ENCODE measurements at regions not wholly inside any gene's neighbourhood (a gene's known extent, or its start where the extent isn't known, plus 50 kb on each side); places are given as distances from the start of the nearest gene placed in this dataset.
"Not testable (repeated sequence)": the region's sequence is repeated elsewhere in the genome, so short reads cannot be mapped to it uniquely, and the experiment has no call there.

DNA sequence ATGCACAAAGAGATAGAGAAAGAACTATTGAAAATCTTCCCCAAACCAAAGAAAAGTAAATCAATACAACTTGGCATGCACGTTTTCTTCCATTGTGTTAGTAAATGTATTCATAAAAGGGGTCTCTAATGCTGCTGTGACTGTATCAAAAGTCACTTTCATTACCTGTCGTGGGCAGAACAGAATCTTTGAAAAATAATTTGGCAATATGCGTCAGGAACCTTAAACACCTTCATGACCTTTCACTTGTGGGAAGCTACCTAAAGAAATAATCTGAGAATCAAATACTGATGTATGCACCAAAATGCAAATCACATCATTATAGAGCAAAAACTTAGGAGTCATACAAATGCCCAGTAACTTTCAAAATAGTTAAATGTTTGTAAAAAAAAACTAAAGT is 105.3 kb downstream of the ARL4C start (continued):
- TF ChIP-seq ZBTB7A (CRISPR knock-in tag; IDR thresholded peaks at IDR 0.05) (no peak), REL (CRISPR knock-in tag; conservative IDR thresholded peaks at IDR 0.05) (no peak), RORA (CRISPR knock-in tag; IDR thresholded peaks at IDR 0.05) (no peak), ZNF382 (CRISPR knock-in tag; IDR thresholded peaks at IDR 0.05; ENCODE audit: borderline replicate concordance) (no peak)

DNA sequence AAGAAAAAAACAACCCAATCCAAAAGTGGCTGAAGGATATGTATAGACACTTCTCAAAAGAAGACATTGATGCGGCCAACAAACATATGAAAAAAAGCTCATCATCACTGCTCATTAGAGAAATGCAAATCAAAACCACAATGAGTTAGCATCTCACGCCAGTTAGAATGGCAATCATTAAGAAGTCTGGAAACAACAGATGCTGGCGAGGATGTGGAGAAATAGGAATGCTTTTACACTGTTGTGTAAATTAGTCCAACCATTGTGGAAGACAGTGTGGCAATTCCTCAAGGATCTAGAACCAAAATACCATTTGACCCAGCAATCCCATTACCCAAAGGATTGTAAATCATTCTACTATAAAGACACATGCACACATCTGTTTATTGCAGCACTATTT is 107.2 kb downstream of the ARL4C start:
- FAIRE-seq; POLR2A ChIA-PET; H3K79me2 ChIP-seq (ENCODE audit: insufficient read depth, low read length); ATAC-seq; H3K27me3 ChIP-seq (ENCODE audit: control insufficient read depth in 1 of 2, insufficient read depth in 2 of 2, low read length in 2 of 2); H3K4me2 ChIP-seq (ENCODE audit: low read depth, low read length); H3K9me3 ChIP-seq (ENCODE audit: low read length); in situ Hi-C loops (cut with HindIII; ENCODE audit: extremely low pct_ligation_motif_present, low pct_unique_long_range_greater_than_20kb); H4K20me1 ChIP-seq (ENCODE audit: insufficient read depth, low read length); H3K4me3 ChIP-seq (replicated peaks in 1 of 3; ENCODE audit: insufficient read depth in 1 of 3, low read depth in 2 of 3, low read length in 3 of 3); H3K36me3 ChIP-seq (replicated peaks in 1 of 2; ENCODE audit: control insufficient read depth in 1 of 2, insufficient read depth in 2 of 2, low read length in 2 of 2); DNase-seq (ENCODE audit: low spot score); H2AFZ ChIP-seq (ENCODE audit: low read length); H3K4me1 ChIP-seq (ENCODE audit: insufficient read depth, low read length); CTCF ChIA-PET (ENCODE audit: low intra/inter-chr PET ratio, low total read pairs); H3K27ac ChIP-seq (ENCODE audit: extremely low read length, insufficient read depth, low read length); H3K9ac ChIP-seq (ENCODE audit: insufficient read depth, low read depth, low read length); intact Hi-C loops (cut with micrococcal nuclease; ENCODE audit: unreplicated experiment); BruUV-seq (replicated peaks): not testable (repeated sequence)
- WGBS (ENCODE audit: low lambda C conversion rate) = 44% methylated on average over 3 of the region's 3 CpGs

DNA sequence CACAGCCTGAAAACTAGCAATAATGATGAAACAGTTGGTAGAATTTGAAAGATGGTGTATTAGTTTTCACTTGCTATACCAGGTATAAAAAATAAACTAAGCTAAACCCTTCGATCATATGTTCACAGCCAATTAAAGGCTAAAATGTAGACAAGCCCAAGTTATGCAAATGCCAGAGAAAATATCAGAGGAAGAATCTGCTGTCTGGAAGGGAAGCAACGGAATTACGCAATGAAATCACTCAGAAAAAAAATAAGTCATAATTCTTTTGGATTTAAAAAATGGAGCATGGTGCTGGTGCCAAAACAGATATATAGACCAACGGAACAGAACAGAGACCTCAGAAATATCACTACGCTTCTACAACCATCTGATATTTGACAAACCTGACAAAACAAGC is 108.3 kb downstream of the ARL4C start:
- ChIA-PET POLR2A (no interaction called here), CTCF (ENCODE audit: low intra/inter-chr PET ratio, low total read pairs) (no interaction called here)
- no peaks in the 10 kb centered on the region for H3K79me2 ChIP-seq (ENCODE audit: insufficient read depth, low read length)
- DNase-seq (ENCODE audit: low spot score) (no peak), FAIRE-seq (no peak), ATAC-seq (no peak)
- no peak overlapping the region for H2AFZ ChIP-seq (ENCODE audit: low read length)
- no peaks in the 10 kb centered on the region for H3K9me3 ChIP-seq (ENCODE audit: low read length)
- BruUV-seq (replicated peaks) = no TSS peak
- in situ Hi-C loops (cut with HindIII; ENCODE audit: extremely low pct_ligation_motif_present, low pct_unique_long_range_greater_than_20kb) = no loop called here
- no peak overlapping the region for H3K9ac ChIP-seq (ENCODE audit: insufficient read depth, low read depth, low read length)
- WGBS (ENCODE audit: low lambda C conversion rate) = 57% methylated on average over 5 of the region's 5 CpGs
- H4K20me1 ChIP-seq (ENCODE audit: insufficient read depth, low read length) = no peaks in the 10 kb centered on the region
- H3K4me2 ChIP-seq (ENCODE audit: low read depth, low read length) = no peak overlapping the region
- H3K36me3 ChIP-seq (replicated peaks in 1 of 2; ENCODE audit: control insufficient read depth in 1 of 2, insufficient read depth in 2 of 2, low read length in 2 of 2) = no peaks in the 10 kb centered on the region
- no peak overlapping the region for H3K27ac ChIP-seq (ENCODE audit: extremely low read length, insufficient read depth, low read length)
- H3K4me1 ChIP-seq (ENCODE audit: insufficient read depth, low read length) = no peaks in the 10 kb centered on the region
- H3K27me3 ChIP-seq (ENCODE audit: control insufficient read depth in 1 of 2, insufficient read depth in 2 of 2, low read length in 2 of 2) = no peaks in the 10 kb centered on the region
- no peak overlapping the region for H3K4me3 ChIP-seq (replicated peaks in 1 of 3; ENCODE audit: insufficient read depth in 1 of 3, low read depth in 2 of 3, low read length in 3 of 3)
- intact Hi-C loops (cut with micrococcal nuclease; ENCODE audit: unreplicated experiment) = no loop called here
- no peak for TF ChIP-seq SNAPC5 (CRISPR knock-in tag; IDR thresholded peaks at IDR 0.05; ENCODE audit: borderline replicate concordance)
- no peak for TF ChIP-seq HMG20A (CRISPR knock-in tag; IDR thresholded peaks at IDR 0.05; ENCODE audit: borderline replicate concordance)
- TF ChIP-seq ZBTB40 (IDR thresholded peaks at IDR 0.05) = no peak
- no peak for TF ChIP-seq ZBTB40 (CRISPR knock-in tag; IDR thresholded peaks at IDR 0.05)
- no peak for TF ChIP-seq FOXJ3 (CRISPR knock-in tag; IDR thresholded peaks at IDR 0.05; ENCODE audit: borderline replicate concordance)

All from HepG2 (cell line).